ENCODE measurements at regions not wholly inside any gene's neighbourhood (a gene's known extent, or its start where the extent isn't known, plus 50 kb on each side); places are given as distances from the start of the nearest gene placed in this dataset.
"Not testable (repeated sequence)": the region's sequence is repeated elsewhere in the genome, so short reads cannot be mapped to it uniquely, and the experiment has no call there.

DNA sequence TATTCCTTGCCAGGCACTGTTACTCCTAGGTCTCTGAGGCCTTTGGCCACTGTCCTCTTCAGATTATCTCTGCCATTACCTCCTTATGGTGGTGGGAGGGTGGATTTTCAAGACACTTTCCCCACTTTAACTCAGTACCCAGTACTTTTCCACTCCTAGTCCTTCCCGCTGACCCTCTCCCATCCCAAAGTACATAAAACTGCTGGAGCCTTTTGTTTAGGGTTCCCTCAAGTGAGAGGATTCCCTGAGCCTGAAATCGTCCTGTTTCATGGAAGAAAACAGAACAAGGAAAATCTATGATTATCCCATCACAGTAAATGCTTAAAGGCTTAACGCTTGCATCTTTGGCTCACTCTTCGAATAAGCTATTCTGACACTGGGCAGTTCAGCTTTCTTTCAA, 1742.5 kb upstream of the ADGRL3 start:
- Histone ChIP-seq H3K27ac (replicated peaks in 1 of 4) (no peak overlapping the region), H3K27me3 (no peaks in the 10 kb centered on the region), H3K4me1 (no peaks in the 10 kb centered on the region), H3K4me3 (no peak overlapping the region), H3K9me3 (no peaks in the 10 kb centered on the region), H3K36me3 (no peaks in the 10 kb centered on the region)
- WGBS = 90% methylated on average over 4 of the region's 4 CpGs
- DNase-seq (ENCODE audit: extremely low spot score) = no peak
- intact Hi-C loops (cut with DNase I) = no loop called here
- TF ChIP-seq POLR2A (IDR thresholded peaks at IDR 0.05; ENCODE audit: low read depth) = no peak
- TF ChIP-seq POLR2AphosphoS5 (IDR thresholded peaks at IDR 0.05) = no peak
- no peak for TF ChIP-seq EP300 (IDR thresholded peaks at IDR 0.05)
- TF ChIP-seq, protein P1, sequence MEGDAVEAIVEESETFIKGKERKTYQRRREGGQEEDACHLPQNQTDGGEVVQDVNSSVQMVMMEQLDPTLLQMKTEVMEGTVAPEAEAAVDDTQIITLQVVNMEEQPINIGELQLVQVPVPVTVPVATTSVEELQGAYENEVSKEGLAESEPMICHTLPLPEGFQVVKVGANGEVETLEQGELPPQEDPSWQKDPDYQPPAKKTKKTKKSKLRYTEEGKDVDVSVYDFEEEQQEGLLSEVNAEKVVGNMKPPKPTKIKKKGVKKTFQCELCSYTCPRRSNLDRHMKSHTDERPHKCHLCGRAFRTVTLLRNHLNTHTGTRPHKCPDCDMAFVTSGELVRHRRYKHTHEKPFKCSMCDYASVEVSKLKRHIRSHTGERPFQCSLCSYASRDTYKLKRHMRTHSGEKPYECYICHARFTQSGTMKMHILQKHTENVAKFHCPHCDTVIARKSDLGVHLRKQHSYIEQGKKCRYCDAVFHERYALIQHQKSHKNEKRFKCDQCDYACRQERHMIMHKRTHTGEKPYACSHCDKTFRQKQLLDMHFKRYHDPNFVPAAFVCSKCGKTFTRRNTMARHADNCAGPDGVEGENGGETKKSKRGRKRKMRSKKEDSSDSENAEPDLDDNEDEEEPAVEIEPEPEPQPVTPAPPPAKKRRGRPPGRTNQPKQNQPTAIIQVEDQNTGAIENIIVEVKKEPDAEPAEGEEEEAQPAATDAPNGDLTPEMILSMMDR (IDR thresholded peaks at IDR 0.05) = no peak

DNA sequence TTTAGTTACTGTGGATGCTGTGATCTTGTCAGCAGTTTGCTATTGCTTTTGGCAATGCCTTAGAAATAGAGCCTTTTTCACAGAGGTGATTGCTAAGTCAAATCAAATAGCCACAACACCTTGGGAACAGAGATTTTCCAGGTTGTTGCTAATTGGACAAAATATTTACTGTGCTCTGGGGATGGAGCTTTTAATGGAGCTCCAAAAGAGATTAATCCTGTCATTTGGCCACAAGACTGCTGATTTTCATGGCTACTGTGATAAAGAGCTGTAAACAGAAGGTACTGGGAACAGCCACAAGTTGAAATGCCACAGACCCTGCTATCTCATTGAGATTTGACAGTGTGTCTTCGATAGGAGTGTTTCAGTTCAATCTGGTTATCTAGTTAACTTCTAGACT, 1715.2 kb upstream of the ADGRL3 start:
- H3K36me3 ChIP-seq = no peaks in the 10 kb centered on the region
- no peaks in the 10 kb centered on the region for H3K27me3 ChIP-seq
- TF ChIP-seq POLR2A (IDR thresholded peaks at IDR 0.05; ENCODE audit: low read depth) (no peak), EP300 (IDR thresholded peaks at IDR 0.05) (no peak), POLR2AphosphoS5 (IDR thresholded peaks at IDR 0.05) (no peak)
- TF ChIP-seq, protein P1 (IDR thresholded peaks at IDR 0.05) = no peak
- no peak overlapping the region for H3K27ac ChIP-seq (replicated peaks in 1 of 4)
- H3K4me1 ChIP-seq = peaks cover 0 to 3% (median 0%) of the 10 kb centered on the region in 4 donors
- DNase-seq (ENCODE audit: extremely low spot score) = no peak
- peaks cover 0 to 9% (median 4%) of the 10 kb centered on the region in 4 donors for H3K9me3 ChIP-seq
- H3K4me3 ChIP-seq = no peak overlapping the region
- intact Hi-C loops (cut with DNase I) = no loop called here
- 46% methylated on average over 1 of the region's 1 CpG for WGBS

DNA sequence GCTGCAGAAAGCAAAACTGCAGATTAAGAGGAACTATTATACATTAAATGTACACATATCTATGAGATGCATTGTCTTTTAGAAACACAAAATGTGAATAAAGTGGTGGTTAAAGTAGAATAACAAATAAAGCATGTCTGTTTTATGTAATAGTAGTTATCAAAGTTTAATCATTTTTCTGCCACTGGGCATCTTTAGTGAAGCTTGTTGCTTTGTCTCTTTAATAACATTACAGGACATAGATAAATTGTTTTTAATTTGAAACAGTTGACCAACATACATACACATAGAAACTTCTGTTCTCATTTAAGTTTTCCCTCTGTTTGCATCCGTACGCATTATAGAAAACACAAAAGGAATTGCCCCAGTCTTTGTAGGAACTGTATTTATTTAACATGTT, 1700.0 kb upstream of the ADGRL3 start:
- H3K27ac ChIP-seq (replicated peaks in 1 of 4) = no peak overlapping the region
- H3K4me1 ChIP-seq = no peaks in the 10 kb centered on the region
- H3K27me3 ChIP-seq = no peaks in the 10 kb centered on the region
- TF ChIP-seq POLR2A (IDR thresholded peaks at IDR 0.05; ENCODE audit: low read depth) = no peak
- no peak for TF ChIP-seq POLR2AphosphoS5 (IDR thresholded peaks at IDR 0.05)
- TF ChIP-seq, protein P1 (IDR thresholded peaks at IDR 0.05) = no peak
- no peak for TF ChIP-seq EP300 (IDR thresholded peaks at IDR 0.05)
- no peak for DNase-seq (ENCODE audit: extremely low spot score)
- WGBS = 90% methylated on average over 2 of the region's 2 CpGs
- peaks cover 0 to 4% (median 0%) of the 10 kb centered on the region in 4 donors for H3K9me3 ChIP-seq
- intact Hi-C loops (cut with DNase I) = no loop called here
- H3K4me3 ChIP-seq = no peak overlapping the region
- no peaks in the 10 kb centered on the region for H3K36me3 ChIP-seq

DNA sequence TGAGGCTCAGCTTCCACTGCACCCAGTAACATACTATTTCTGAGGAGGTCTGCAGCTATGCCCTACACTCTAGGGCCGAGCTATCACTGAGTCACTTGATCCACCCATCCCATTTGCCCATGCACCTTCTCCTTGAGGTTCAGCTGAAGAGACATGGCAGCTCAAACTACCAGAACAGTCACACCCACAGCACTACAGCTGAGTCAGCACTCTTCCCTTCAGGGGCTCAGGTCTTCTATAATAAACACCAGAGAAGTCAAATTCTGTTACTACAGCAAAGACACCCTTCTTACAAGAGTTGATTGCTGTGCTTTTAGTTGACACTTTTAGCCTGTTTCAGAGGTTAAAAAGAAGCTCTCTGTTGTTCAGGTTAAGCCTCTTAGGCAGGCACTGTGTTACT, 1696.4 kb upstream of the ADGRL3 start:
- no peak for DNase-seq (ENCODE audit: extremely low spot score)
- H3K4me1 ChIP-seq = no peaks in the 10 kb centered on the region
- H3K36me3 ChIP-seq = no peaks in the 10 kb centered on the region
- H3K27ac ChIP-seq (replicated peaks in 1 of 4) = no peak overlapping the region
- WGBS = 89% methylated on average over 1 of the region's 1 CpG
- H3K9me3 ChIP-seq = peaks cover 0 to 4% (median 0%) of the 10 kb centered on the region in 4 donors
- intact Hi-C loops (cut with DNase I) = no loop called here
- H3K27me3 ChIP-seq = no peaks in the 10 kb centered on the region
- no peak overlapping the region for H3K4me3 ChIP-seq
- TF ChIP-seq POLR2A (IDR thresholded peaks at IDR 0.05; ENCODE audit: low read depth) (no peak), POLR2AphosphoS5 (IDR thresholded peaks at IDR 0.05) (no peak)
- TF ChIP-seq, protein P1 (IDR thresholded peaks at IDR 0.05) = no peak

DNA sequence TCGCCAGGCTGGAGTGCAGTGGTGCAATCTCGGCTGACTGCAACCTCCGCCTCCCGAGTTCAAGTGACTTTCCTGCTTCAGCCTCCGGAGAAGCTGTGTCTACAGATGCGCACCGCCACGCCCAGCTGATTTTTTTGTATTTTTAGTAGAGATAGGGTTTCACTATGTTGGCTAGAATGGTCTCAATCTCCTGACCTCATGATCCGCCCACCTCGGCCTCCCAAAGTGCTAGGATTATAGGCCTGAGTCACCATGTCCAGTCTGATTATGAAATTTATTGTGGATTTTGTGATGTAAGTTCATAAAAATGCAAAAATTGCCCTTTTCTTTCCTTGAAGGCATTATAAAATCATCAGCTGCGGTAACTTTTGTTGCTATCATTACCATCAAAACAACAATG, 1688.3 kb upstream of the ADGRL3 start:
- 91% methylated on average over 11 of the region's 11 CpGs for WGBS
- H3K27ac ChIP-seq (replicated peaks in 1 of 4); H3K4me1 ChIP-seq; DNase-seq (ENCODE audit: extremely low spot score); H3K4me3 ChIP-seq; H3K9me3 ChIP-seq; intact Hi-C loops (cut with DNase I); H3K36me3 ChIP-seq; H3K27me3 ChIP-seq: not testable (repeated sequence)
